ENCODE measurements at regions not wholly inside any gene's neighbourhood (a gene's known extent, or its start where the extent isn't known, plus 50 kb on each side); places are given as distances from the start of the nearest gene placed in this dataset.

DNA sequence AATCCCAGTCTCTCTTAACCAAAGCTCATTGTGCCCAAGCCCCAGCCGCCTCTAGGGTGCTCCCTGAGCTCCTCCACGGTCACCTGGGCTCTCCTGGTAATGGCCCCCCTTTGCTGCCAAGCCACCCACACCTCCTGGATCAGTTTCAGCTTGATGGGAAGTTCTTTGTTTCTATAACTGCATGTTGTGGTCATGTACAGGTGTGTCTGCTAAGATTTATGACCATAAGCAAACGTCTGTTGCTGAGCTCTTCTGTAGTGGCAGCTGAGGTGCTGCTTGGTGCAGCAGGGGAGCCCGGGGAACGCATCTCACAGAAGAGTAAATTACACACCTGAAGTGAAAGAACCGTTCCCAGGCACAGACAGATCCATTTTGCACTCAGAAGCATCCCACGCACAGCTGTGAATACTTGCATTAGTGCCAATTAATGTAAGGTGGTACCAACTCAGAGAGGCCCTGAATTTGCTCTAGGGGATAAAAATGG, 194.6 kb upstream of the ARID1B start:
- DNase-seq (ENCODE audit: extremely low spot score) = no peak
- TF ChIP-seq CTCF (IDR thresholded peaks at IDR 0.05; ENCODE audit: control extremely low read depth, extremely low read depth, low read depth, missing control alignments) = no peak
- ChIA-PET POLR2A (no interaction called here), CTCF (interaction anchor here (1.0 to 1.5 kb wide), 4 partner anchors 17 to 113 kb away, joined by 3 to 5 read pairs (median 4); no protein-coding TSS in a partner anchor)

DNA sequence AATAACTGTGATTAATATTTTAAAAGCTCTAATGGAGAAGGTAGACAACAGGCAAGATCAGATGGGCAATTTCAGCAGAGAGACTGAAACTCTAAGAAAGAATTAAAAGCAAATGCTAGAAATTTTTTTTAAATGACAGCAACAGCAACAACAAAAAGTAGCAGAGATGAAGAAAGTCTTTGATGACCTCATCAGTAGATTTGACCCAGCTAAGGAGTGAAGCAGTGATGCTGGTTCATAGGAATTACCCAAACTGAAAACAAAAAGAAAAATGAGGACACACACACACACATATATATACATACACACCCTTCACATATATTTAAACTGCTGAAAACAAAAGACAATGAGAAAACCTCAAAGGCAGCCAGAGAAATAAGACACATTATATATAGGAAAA, 197.6 kb upstream of the ARID1B start:
- TF ChIP-seq CTCF (IDR thresholded peaks at IDR 0.05; ENCODE audit: control extremely low read depth, extremely low read depth, low read depth, missing control alignments) = no peak
- no peak for DNase-seq (ENCODE audit: extremely low spot score)
- CTCF ChIA-PET = interaction anchor here (1.0 kb wide), 1 partner anchor 16 kb away, joined by 3 read pairs; no protein-coding TSS in a partner anchor
- POLR2A ChIA-PET = no interaction called here

GRCh38 chr6:156577749-156578148, 199.4 kb upstream of the ARID1B start:
- TF ChIP-seq CTCF (IDR thresholded peaks at IDR 0.05; ENCODE audit: control extremely low read depth, extremely low read depth, low read depth, missing control alignments) = no peak
- POLR2A ChIA-PET = no interaction called here
- CTCF ChIA-PET = no interaction called here

GRCh38 chr6:156575361-156575760, 201.8 kb upstream of the ARID1B start:
- ChIA-PET CTCF (interaction anchor here (1.5 kb wide), 1 partner anchor 10 kb away, joined by 4 read pairs; no protein-coding TSS in a partner anchor), POLR2A (no interaction called here)
- no peak for TF ChIP-seq CTCF (IDR thresholded peaks at IDR 0.05; ENCODE audit: control extremely low read depth, extremely low read depth, low read depth, missing control alignments)
- no peak for DNase-seq (ENCODE audit: extremely low spot score)

More at GRCh38 chr6:156577749-156578148, 199.4 kb upstream of the ARID1B start:
- no peak for DNase-seq (ENCODE audit: extremely low spot score)

DNA sequence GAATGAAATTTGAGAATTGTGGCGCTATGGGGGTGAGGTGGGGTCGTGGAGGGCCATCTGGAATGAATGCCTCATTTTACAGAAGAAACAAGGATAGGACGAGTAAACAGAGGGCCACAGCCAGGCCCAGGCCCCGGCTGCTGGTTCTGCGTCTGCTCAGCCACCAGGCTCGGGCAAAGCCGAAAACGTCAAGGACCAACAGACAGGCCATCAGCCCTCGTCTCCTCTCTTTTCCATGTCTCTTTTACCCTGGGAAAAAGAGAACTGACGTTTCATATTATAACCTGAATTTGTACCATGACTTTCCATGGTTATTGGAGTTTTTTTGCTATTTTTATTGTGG, 212.4 kb upstream of the ARID1B start:
- POLR2A ChIA-PET = no interaction called here
- no peak for DNase-seq (ENCODE audit: extremely low spot score)
- CTCF ChIA-PET = interaction anchor here (0.6 to 1.2 kb wide), 9 partner anchors 18 to 482 kb away, joined by 3 to 5 read pairs (median 3); no protein-coding TSS in a partner anchor
- TF ChIP-seq CTCF (IDR thresholded peaks at IDR 0.05; ENCODE audit: control extremely low read depth, extremely low read depth, low read depth, missing control alignments) = no peak

- POLR2A ChIA-PET = no interaction called here
- peak; percentile 87 for DNase-seq (ENCODE audit: extremely low spot score)
- TF ChIP-seq CTCF (IDR thresholded peaks at IDR 0.05; ENCODE audit: control extremely low read depth, extremely low read depth, low read depth, missing control alignments) = peak; percentile 92
- CTCF ChIA-PET = interaction anchor here (0.6 to 1.2 kb wide), 11 partner anchors 10 to 482 kb away, joined by 3 to 5 read pairs (median 3); no protein-coding TSS in a partner anchor
Measured at GRCh38 chr6:156564127-156564806, 212.9 kb upstream of the ARID1B start.

Data from GM10248 (cell line).